ENCODE measurements at regions not wholly inside any gene's neighbourhood (a gene's known extent, or its start where the extent isn't known, plus 50 kb on each side); places are given as distances from the start of the nearest gene placed in this dataset.
"Not testable (repeated sequence)": the region's sequence is repeated elsewhere in the genome, so short reads cannot be mapped to it uniquely, and the experiment has no call there.

GRCh38 chr7:126056613-126057012 lies 1127.0 kb upstream of the POT1 start:
- not testable (repeated sequence) for TF ChIP-seq CTCF (IDR thresholded peaks at IDR 0.05; ENCODE audit: low read length); EZH2 (IDR thresholded peaks at IDR 0.05; ENCODE audit: borderline replicate concordance, low read length)

All from OCI-LY1 (cell line).